Stimulated activated CD4-positive, alpha-beta T cell treated with anti-CD3 and anti-CD28 coated beads, Interleukin-2, amount 100 ng/mL, for 48 hours (primary cell): ENCODE measurements at regions not wholly inside any gene's neighbourhood (a gene's known extent, or its start where the extent isn't known, plus 50 kb on each side); places are given as distances from the start of the nearest gene placed in this dataset.
"Not testable (repeated sequence)": the region's sequence is repeated elsewhere in the genome, so short reads cannot be mapped to it uniquely, and the experiment has no call there.

ENCODE experiments used
- DNase-seq, 2 donors: peaks; one replicate each; pipeline ENCODE4 v3.0.0-alpha.2; 2020

DNA sequence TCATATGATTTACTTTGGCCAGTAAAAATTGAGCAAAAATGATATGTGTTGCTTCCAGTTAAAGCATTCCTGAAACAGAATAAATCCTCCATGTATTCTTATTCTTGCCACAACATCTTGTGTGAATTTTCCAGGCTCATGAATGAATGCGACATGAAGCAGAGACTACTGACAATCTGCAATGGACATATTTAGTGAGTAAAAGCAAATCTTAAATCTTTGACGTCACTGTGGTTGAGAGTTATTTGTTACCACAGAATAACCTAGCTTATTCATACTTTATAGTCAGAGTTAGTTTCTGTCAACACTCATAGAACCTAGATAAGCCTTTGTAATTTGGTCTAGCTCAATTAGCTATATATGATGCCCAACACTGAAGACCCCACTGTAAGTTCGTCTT, 1443.1 kb downstream of the PCDH9 start:
- DNase-seq, result no peak

DNA sequence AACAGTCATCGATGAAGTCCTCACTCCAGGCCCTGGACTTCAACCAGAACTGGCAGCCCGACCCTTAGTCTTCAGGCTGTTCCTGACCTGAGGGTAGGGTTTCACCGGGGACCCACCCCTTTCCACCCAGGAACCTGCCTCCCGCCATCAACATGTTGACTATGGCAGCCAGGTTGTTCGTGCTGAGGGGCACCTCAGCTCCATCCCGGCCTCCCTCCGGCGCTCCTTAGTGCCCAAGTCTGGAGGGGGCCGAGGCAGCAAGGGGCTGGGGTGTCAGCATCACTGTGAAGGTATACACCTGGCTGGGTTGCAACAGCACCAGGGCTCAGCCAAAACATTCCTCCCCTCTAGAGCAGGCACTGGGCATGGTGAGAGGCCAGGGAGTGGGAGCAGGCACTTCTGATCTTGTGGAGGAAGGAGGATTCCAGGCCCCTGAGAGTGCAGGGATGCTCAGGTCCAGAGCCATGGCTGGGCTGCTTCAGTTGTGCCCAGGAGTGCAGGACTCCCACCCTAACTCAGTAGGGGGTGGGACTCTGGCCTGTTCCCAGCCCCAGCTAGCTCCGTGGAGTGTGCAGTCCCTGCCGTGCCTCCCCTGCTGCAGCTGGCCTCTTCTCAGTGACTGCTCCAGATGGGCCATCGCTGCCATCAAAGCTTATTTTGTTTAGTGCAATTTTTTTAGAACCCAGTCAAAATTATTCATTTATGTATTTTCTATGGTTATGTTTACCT, 1445.9 kb downstream of the PCDH9 start:
- DNase-seq, result no peak

DNA sequence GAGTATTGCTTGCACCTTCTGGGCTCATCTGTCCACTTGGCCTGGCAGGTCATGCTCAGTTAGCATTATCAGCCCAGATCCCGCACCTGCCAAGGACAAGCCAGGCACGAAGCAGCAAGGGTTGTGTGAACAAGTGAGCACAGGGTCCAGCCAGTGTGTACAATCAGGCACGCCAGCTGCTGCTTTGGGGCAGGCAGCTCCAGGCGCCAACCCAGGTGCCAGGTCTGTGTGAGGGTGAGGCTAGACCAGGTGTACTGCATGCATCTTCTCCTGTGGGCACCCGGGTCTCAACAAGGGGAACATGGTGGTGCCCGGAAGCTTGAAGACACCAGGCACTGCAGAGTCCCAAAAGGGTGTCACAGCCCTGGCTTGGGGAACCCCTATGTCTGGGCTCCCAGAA, 1446.8 kb downstream of the PCDH9 start:
- no peak for DNase-seq

DNA sequence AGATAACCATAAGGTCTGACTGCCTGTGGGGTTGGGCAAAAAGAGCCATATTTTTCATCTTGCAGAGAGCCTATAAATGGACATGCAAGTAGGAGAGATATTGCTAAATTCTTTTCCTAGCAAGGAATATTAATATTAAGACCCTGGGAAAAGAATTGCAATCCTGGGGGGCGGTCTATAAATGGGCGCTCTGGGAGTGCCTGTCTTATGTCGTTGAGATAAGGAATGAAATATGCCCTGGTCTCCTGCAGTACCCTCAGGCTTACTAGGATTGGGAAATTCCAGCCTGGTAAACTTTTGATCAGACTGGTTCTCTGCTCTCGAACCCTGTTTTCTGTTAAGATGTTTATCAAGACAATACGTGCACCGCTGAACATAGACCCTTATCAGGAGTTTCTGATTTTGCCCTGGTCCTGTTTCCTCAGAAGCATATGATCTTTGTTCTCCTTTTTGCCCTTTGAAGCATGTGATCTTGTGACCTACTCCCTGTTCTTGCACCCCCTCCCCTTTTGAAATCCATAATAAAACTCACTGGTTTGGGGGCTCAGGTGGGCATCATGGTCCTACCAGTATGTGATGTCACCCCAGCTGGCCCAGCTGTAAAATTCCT, 1458.3 kb downstream of the PCDH9 start:
- DNase-seq, result not testable (repeated sequence)

- DNase-seq, result no peak
Measured at GRCh38 chr13:65768545-65768944, 1461.6 kb downstream of the PCDH9 start.

GRCh38 chr13:65763811-65764210, 1466.3 kb downstream of the PCDH9 start:
- DNase-seq, result no peak

- DNase-seq, result no peak
Measured at GRCh38 chr13:65762012-65762411, 1468.1 kb downstream of the PCDH9 start.

- DNase-seq, result no peak
Measured at GRCh38 chr13:65756071-65756671, 1474.0 kb downstream of the PCDH9 start.

DNA sequence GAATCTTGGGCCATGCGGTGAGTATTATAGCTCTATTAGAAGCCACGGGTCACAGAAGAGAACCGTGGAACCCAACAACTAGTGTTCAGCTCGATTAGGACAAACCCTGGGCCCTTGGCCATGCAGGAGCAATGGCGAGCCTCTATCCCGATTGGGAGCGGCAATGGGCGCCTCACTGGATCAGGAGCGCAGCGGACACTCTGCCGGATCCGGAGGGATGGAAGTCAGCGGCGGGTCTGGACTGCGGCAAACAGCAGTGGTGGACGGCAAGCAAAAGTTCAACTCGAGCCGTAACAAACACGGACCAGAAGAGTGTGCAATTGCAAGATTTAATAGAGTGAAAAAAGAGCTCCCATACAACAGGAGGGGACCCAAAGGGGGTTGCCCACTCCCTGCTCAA, 1481.9 kb downstream of the PCDH9 start:
- no peak for DNase-seq

- no peak for DNase-seq
Measured at GRCh38 chr13:65746406-65746921, 1483.7 kb downstream of the PCDH9 start.

GRCh38 chr13:65744836-65745235, 1485.3 kb downstream of the PCDH9 start:
- DNase-seq, result no peak

- DNase-seq, result no peak
Measured at GRCh38 chr13:65733110-65733509, 1497.0 kb downstream of the PCDH9 start.

DNA sequence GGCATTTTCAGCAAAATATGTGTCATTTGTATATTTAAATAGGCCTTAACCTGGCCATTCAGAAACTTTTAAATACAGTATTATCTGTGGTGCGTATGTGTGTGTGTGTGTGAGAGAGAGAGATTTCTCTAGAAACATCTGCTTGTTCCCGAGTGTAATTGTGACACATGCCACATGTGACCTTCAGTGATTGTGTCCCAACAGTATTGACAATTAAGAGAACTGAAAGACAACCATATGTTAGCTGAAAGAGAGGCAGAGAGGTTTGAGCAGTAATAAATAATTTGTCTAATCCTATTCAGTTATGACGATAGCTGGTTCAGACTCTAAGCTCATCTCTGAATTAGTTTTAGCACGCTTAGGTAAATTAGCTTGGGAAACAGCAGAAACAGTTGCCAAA, 1503.1 kb downstream of the PCDH9 start:
- DNase-seq, result no peak

DNA sequence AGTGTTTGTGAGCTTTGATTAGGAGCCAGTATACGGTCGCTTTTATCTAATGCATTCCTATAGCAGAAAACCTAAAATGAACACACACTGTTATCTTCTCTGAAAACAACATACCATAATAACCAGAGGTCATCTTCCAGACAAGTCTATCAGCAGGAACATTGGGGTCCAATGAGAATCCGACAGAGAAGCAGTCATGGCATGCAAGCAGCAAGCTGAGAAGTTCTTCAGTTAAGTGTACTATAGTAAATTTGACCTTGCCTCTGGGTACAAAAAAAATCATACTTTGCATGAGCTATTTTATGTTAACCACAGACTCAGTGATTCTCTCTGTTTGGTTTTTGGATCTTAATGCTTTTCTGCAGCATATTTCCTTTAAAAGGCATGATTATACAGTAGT, 1505.1 kb downstream of the PCDH9 start:
- DNase-seq, result no peak

GRCh38 chr13:65724226-65724625, 1505.9 kb downstream of the PCDH9 start:
- DNase-seq, result no peak

GRCh38 chr13:65722506-65722905, 1507.6 kb downstream of the PCDH9 start:
- DNase-seq, result no peak

- DNase-seq, result no peak
Measured at GRCh38 chr13:65719831-65720230, 1510.3 kb downstream of the PCDH9 start.

DNA sequence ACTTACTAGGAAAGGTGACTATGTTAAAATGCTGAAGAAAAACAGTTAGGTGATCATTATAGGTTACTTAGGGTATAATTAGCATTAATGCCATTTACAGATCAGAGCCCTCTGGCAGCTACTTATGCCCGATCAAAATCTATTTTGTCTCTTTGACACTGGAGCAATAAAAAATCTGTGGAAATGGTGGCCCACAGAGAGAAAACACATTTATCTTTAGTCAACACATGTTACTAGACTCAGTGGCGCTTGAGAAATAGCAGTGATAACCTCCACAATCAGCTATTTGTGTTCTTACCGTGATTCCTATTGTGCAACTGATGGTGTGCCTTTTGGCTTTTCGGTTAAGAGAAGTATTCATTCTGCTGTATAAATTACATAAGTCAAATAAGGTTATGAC, 1519.6 kb downstream of the PCDH9 start:
- DNase-seq, result no peak

DNA sequence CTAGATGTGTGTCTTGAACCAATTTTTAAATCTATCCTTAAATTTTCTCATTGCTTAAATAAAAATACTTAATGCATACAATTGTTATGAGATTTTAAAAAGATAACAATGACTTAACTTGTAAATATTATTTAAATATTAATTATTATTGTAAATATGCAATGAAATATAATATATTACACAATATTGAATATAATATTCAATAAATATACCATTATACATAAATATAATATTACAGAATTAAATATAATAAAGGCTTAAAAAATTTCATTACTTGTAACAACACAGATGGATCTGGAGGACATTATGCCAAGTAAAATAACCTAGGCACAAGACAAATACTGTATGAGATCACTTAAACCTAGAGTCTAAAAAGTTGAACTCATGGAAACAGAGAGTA, 1532.3 kb downstream of the PCDH9 start:
- DNase-seq, result no peak

DNA sequence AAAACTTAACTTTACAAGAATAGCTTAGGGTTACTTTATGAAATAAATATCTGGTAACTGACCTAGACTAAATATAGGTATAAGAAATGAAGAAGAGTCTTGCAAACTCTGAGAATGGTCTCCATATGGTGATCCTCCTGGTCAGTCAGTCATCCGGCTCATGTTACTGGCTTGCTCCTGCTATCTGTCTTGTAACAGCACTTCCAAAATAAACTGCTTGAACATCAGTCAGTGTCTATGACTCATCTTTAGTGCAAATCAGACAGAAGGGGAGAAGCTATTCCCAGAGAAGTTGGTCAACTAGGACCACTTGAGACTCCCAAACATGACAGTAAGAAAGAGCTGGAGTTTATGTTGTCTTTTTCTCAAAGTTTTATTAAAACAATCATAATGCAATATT, 1550.9 kb downstream of the PCDH9 start:
- no peak for DNase-seq

- DNase-seq, result no peak
Measured at GRCh38 chr13:65677906-65678305, 1552.2 kb downstream of the PCDH9 start.

- not testable (repeated sequence) for DNase-seq
Measured at GRCh38 chr13:65675383-65675782, 1554.8 kb downstream of the PCDH9 start.

DNA sequence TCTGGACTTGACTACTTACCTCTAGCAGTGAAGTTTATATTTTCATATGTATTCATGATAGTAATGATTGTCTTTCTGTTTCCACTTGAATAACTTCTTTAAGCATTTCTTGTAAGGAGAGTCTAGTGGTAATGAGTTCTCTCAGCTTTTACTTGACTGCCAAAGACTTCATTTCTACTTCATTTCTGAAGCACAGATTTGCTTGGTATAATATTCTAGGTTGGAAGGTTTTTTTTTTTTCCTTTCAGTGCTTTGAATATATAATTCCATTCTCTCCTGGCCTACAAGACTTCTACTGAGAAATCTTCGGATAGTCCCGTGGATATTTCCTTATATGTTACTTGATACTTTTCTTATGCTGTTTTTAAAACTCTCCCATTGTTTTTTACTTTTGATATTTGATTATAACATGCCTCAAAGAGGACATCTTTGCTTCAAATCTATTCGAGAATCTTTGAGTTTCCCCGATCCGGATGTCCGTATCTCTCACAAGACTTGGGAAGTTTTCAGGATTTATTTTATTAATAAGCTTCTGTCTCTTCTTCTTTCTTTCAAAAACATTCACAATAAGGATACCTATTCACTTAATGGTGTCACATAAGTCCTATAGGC, 1560.0 kb downstream of the PCDH9 start:
- DNase-seq, result no peak

DNA sequence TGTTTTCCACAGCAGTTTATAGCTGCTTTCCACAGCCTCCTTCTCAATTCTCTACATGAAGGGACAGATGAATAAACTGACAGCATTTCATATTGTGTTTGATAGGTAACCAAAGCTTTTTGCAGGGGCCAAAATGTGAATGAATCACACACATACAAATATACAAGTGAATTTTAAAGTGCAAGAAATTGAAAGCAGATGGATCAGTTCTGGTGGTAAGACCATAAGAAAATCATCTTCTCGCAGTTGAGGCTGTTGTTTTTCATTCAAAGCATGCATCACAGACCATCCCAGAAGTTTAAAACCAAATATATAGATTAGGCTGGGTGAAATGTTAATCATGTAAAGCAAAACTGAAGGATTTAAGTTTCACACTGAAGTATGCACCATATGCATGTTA, 1569.4 kb downstream of the PCDH9 start:
- DNase-seq, result no peak
